ENCODE measurements at regions not wholly inside any gene's neighbourhood (a gene's known extent, or its start where the extent isn't known, plus 50 kb on each side); places are given as distances from the start of the nearest gene placed in this dataset.
"Not testable (repeated sequence)": the region's sequence is repeated elsewhere in the genome, so short reads cannot be mapped to it uniquely, and the experiment has no call there.

DNA sequence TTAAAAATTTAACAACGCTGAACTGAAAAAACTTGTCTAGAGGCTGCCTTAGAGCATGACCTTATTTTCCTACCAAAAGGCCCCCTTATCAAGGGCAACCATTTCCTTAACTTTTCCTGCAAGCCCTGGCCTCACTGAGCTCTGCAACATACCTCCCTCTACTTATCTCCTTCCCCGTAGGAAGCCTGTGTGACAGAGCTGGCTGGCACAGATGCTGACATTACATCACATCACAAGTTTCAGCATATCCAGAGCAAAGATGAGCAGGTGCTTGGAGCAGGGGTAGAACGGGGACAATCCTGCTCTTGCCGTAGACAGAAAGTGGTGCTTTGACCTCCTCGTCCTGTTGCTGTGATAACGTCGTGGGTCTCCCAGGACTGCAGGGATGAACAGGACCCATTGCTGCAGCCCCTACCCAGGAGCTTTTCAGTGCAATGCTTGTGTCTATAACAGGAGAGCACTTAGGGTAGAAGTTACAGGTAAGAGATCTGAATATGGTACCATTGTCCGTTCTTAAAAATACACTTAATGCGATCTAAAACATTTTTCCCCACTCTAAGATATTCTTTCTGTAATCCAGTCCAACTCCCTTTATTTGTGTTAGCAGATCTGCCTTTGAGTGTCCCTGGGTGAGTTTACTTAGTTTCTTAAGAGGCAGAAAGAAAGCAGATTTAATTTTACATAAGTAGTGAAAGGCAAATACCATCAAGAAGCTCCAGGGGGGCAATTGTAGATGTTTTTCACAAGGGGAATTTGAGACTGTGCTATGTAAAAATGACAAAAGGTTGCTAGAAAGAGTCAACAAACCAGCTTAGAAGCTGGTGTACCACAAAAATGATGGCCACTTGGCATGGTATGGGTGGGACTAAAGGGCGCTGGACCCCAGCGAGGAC, 101.9 kb upstream of the EFNA5 start:
- DNase-seq (ENCODE audit: low read depth) = no peak

DNA sequence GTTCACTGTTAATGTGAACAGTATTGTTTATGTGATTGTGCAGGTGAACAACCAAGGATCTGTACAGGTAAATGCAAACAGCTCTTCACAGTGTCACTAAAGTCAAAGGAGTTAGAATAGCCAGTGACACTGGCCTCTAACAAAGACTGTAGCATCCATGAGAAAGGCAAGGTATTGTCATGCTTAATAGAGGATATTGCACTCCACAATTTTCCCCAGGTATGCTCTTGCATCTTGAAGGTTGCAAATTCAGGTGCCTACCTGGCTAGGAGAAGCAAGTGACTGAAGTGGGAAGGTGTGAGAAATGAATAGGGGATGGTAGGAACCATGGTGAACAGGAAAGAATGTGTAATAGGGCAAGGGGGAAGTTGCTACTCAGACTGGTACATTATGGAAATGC, 101.2 kb upstream of the EFNA5 start:
- no peak for DNase-seq (ENCODE audit: low read depth)

DNA sequence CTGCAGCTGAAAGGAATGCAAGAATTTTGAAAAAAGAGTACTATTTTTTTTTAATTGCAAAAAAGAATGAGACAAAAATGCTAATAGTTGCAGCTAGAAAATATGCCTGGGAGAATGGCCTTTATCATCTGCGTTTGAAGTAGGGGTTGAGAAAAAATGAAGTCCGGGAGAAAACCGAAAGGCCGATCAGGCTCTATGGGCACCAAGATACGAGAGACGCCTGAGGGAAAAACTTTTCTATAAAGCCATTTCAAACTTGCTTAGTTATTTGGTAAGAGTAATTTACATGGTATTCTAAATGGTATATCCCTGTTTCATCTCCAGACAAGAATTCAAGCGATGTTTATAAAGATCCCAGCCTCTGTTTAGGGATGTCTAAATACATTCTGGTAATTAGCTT, 99.3 kb upstream of the EFNA5 start:
- DNase-seq (ENCODE audit: low read depth) = no peak

DNA sequence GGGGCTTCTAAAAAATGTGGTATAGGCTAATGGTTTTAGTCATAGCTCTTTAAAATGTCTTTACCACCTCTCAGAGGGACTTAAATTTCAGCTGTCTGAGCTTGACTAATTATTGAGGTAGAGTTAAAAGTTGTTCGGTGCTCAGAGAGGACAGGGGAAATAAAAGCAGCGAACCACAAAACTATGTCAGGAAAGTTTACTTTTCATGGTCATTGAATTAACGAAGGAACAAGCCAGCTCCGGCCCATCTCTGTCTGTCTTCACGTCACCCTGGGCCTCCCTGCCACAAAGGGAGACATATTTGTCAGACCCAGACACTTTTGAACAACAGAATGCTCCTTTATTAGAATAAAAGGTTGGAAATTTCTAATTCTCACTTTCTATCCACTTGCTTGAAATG, 98.8 kb upstream of the EFNA5 start:
- DNase-seq (ENCODE audit: low read depth) = no peak

DNA sequence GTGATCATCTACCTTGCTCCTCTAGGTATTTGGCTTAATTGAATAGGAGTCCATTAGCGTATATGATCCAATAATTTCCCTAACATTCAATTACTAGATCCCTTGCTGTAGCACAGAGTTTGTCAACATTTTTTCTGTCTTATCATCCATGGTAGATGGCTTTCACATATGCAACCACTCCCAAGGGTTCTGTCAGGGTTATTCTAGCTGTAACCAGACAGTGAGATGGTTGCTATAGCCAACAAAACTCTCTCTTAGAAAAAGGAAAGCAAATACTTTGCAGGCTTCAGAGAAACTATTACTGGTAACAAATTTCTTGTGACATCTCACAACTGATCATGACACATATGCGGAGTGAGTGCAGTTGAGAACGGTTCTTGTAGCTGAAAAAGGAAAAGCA, 96.2 kb upstream of the EFNA5 start:
- no peak for DNase-seq (ENCODE audit: low read depth)

DNA sequence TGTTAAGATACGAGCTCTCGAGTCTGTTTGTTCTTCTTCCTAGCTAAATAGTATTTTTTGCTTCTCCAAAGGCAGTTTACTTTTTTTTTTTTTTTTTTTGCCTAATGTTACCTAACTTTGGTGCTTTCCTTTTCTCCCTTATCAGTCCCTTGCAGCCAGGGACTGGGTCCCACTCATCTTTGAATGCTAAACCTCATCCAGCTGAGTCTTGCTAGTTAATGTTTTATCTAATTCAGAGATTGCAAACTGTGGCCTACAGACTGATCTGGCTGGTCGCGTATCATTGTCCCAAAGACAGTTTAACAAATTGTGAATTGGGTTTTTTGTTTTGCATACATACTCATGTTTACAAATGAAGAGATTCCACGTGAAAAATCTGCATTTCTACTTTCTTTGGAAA, 95.7 kb upstream of the EFNA5 start:
- DNase-seq (ENCODE audit: low read depth) = no peak

DNA sequence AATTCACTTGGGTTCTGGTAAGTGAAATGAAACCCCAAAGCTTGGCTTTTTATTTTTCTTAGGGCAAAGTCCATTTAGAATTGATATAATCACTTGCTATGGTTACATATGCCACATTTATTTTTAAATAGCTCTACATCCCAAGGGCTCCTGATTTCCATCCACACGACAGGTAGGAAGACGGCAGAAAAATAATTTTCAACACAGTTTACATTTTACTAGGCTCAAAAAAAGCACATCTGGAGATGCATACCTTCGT, 95.0 kb upstream of the EFNA5 start:
- no peak for DNase-seq (ENCODE audit: low read depth)

DNA sequence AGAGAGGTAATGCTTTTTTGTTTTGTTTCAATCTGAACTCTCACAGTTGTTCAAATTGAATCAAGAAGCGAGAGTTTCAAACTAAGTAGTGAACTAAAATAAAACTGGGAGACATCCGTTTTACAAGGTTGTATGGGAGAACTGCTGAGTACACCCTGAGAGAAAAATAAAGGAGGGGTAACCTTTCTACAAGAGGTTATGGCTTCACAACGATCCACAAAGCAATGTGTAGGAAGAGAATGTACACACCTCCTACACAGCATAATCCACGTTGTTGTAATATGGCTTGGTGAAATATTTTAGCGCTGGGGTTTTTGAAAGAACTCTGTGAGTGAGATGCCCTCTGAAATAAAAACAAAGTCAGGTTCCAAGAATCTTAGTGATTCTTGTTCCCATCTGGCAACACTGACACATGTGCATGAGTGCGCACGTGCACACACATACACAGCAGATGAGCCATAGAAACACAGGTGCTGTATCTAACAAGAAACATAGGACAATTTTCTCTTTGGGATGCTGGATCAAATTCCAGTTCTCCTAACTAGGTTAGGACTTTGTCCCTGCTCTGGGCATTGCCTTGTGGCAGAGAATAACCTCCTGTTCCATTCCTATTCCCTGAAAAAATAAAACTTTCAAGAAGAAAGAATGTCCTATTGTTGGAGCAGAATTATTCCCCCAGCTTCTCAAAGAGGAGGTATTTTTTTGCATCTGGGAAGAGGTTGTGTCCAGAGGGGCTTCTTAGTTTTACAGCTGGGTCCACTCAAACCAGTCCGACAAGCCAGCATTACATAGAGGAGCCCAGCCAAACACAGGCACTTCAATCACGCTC, 94.5 kb upstream of the EFNA5 start:
- DNase-seq (ENCODE audit: low read depth) = no peak

DNA sequence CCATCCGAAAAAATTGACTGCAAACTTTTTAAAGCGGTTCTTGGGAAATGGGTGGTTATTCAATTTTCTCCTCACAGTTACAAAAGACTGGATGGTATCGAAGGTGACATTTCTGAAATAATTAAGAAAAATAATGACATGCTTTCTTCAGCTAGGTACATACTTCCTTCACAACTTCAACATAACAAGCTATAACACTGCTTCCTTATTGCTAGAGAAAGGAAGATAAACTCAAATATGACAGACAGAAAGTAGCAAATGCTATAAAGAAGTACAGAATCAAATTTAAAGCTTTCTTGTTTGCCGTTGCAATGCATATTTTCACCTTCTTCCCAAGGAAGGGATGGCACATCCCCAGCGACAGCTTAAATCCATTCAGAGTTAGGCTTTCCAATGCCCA, 93.5 kb upstream of the EFNA5 start:
- DNase-seq (ENCODE audit: low read depth) = no peak

DNA sequence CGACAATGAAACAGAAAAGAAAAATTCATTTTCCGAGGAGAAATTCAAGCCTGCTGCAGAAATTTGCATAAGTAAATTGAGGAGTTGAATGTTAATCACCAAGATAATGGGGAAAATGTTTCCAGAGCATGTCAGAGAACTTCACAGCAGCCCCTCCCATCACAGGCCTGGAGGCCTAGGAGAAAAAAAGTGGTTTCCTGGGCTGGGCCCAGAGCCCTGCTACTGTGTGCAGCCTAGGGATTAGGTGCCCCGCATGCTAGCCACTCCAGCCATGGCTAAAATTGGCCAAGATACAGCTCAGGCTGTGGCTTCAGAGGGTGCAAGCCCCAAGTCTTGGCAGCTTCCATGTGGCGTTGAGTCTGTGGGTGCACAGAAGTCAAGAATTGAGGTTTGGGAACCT, 82.7 kb upstream of the EFNA5 start:
- no peak for DNase-seq (ENCODE audit: low read depth)

DNA sequence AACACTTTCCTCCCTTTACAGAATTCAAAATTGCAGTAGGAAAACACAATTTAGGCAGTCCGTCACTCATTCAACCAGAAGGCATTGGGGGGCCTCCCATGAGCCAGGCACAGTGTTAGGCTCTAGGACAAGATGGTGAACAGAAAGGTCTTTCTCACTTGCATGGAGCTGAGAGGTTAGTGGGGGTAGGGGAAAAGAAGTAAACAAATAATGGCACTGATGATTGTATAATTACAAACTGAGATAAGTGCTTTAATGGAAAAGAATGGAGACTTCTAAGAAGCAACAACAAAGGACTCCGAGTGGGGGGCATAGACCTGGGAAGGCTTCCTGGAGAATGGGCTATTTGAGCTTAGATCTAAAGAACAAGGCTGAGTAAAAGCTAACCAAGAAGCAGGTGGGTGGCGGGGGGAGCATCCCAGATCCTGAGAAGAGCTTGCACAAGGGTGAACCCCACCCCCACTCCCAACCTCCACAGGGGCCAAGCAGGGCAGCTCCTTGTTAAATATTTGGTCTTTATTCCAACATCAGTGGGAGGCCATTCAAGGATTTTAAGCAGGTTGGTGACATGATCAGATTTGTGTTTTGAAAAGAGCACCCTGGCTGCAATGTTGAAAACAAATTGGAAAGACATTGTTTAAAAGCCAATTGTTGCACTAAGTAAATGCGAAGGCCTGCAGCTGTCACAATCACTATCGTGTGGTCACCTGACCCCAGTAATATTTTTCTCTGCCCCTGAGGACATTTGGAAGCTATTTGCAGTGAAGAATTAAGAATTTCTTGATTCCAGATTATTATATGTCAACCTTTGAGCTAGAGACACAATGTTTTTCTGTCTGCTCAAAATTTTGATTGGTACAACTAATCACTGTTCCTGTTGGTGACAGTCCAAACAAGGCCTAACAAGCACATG, 73.9 kb upstream of the EFNA5 start:
- DNase-seq (ENCODE audit: low read depth) = no peak

DNA sequence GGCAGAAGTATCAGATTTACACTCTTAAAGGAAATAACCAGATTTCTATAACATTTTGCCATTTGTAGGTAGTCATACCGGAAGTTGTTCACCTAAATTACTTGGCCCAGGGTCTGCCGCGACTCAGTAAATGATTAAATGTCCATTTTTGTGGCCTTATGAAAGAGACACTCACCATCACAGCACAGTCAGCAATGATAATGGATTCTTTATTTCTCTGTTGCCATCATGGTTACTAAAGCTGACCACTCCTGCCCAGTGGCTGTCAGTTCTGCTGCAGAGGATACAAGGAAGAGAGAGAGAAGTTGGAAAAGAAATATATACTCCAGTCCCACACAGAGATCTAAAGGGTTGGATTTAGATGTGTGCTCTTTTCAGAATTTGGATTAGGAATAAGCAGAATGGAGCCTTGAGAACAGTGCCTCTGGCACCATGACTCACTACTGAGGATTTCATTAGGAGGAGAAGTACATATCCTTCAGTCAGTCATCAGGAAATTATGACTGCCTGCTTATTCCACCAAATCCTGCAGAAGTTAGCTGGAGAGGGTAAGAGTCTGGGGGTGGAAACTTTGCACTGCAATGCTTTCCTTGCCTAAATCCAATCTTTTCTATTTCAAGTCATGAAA, 72.8 kb upstream of the EFNA5 start:
- peak; percentile 27 for DNase-seq (ENCODE audit: low read depth)

DNA sequence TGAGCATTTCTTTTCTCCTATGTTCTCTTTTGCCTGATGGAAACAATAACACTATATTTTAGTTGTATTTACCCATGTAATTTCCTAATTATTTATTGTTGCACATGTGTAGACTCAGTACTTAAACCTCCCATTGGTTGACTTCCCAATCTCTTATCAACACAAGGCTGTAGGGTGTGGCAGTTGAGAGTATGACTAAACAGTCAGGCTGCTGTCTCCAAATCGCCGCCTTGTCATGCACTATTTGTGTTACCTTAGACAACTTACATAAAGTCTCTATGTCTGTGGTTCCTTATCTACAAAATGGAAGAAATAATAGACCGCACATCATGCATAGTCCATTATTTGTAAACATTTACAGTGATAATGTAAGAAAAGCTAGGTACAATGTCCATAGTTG, 68.9 kb upstream of the EFNA5 start:
- no peak for DNase-seq (ENCODE audit: low read depth)

DNA sequence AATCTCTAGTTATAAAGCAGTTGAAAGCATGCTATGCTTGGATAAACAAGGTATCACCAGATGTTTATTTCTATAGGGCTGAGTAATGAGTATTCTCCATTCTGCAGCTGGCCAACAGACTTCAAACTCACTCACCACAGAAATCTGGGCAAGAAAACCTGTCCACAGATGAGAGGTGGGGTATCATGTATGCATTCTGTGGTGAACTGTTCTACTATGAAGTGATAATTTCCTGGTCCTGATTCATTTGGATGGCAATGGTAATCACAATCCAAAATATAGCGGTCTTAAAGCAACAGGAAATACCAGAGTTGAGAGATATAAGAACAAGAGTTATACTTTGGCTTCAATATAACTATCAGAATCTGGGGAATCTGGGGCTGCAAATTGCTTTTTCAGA, 65.9 kb upstream of the EFNA5 start:
- DNase-seq (ENCODE audit: low read depth) = peak; percentile 9

DNA sequence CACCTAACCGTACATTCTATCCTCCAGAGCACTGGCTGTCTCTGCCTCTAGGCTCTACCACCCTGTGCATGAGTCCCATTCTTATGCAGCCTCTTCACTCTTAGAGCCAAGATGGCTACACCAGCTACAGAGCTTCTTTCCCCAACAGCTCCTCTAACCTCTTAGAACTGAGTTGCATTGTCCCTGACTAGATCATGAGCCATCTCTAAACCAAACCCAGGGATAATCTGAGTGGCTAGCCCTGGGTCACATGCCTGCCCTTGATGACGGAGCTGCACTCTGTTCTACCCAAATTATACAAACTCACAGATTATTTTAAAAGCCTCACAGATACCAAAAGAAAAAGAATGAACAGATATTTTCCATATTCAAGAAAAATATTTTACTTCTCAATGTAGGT, 65.4 kb upstream of the EFNA5 start:
- not testable (repeated sequence) for DNase-seq (ENCODE audit: low read depth)

DNA sequence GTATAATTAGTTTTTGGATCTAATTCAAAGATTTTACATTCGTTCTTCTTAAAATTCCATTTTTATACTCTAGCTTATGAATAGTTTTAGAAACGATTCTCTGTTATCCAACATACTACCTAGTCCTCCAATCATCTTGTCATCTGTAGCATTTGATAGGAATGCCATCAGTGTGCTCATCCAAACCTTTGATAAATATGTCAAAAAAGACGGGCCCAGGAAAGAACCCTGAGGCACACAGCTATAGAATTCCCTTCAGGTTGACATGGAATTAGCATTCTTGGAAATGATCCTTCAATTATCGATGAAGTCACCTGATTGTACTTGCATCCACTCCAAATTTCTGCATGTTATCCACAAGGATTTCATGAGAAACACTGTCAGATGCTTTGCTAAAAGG, 64.8 kb upstream of the EFNA5 start:
- DNase-seq (ENCODE audit: low read depth) = no peak

DNA sequence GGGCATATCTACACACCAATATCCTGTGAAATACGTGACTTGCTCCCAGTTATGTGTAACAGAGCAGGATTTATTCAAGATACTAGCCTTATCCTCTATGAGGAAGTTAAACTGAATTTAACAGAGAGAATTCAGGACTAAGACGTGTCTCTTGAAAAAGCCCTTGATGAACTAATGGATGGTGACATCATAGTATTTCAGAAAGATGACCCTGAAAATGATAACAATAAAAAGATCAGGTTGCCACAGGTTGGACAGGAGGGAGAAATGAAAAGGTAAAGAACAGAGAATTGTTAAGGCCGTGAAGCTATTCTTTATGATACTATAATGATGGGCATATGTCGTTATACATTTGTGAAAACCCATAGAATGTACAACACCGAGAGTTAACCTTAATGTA, 56.2 kb upstream of the EFNA5 start:
- DNase-seq (ENCODE audit: low read depth) = no peak

DNA sequence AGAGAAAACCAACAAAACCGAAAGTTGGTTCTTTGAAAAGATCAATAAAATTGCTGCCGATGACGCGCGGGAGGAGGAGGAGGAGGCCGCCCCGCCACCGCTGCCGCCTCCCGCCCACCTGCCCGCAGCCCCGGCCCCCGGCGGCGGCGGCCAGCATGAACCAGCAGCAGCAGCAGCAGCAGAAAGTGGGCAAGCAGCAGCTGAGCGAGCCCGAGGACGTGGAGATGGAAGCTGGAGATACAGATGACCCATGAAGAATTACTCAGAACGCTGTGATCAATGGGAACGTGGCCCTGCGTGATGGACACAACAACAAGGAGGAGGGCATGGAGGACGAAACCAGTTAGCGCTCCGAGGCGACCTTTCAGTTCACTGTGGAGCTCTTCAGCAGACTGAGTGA, 53.9 kb upstream of the EFNA5 start:
- no peak for DNase-seq (ENCODE audit: low read depth)

DNA sequence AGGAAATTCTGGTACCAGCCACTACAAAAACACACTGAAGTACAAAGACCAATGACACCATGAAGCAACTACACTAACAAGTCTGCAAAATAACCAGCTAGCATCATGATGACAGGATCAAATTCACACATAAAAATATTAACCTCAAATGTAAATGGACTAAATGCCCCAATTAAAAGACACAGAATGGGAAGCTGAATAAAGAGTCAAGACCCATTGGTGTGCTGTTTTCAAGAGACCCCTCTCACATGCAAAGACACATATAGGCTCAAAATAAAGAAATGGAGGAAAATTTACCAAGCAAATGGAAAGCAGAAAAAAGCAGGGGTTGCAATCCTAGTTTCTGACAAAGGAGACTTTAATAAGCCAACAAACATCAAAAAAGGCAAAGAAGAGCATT, 50.5 kb upstream of the EFNA5 start:
- DNase-seq (ENCODE audit: low read depth) = not testable (repeated sequence)

Measured in GM04503 (cell line).